Kidney capillary endothelial cell (primary cell): ENCODE measurements at regions not wholly inside any gene's neighbourhood (a gene's known extent, or its start where the extent isn't known, plus 50 kb on each side); places are given as distances from the start of the nearest gene placed in this dataset.
"Not testable (repeated sequence)": the region's sequence is repeated elsewhere in the genome, so short reads cannot be mapped to it uniquely, and the experiment has no call there.

Experiments
- DNase-seq: peaks from one replicate; pipeline ENCODE4 v3.0.0-alpha.2; 2018; ENCODE audit warnings: low spot score

GRCh38 chr9:42239445-42240260 is 56.2 kb downstream of the SPATA31A6 start:
- DNase-seq, result not testable (repeated sequence)

GRCh38 chr9:42240261-42240579 is 56.8 kb downstream of the SPATA31A6 start:
- peak; percentile 46 for DNase-seq

GRCh38 chr9:42243211-42243610 is 59.8 kb downstream of the SPATA31A6 start:
- DNase-seq, result not testable (repeated sequence)

- not testable (repeated sequence) for DNase-seq
These were observed 60.4 kb downstream of the SPATA31A6 start for GRCh38 chr9:42243822-42244221.

- DNase-seq, result not testable (repeated sequence)
These were observed 85.3 kb downstream of the SPATA31A6 start for GRCh38 chr9:42268729-42269128.

- DNase-seq, result not testable (repeated sequence)
These were observed 85.7 kb downstream of the SPATA31A6 start for GRCh38 chr9:42269171-42269570.

- DNase-seq, result not testable (repeated sequence)
These were observed 89.7 kb downstream of the SPATA31A6 start for GRCh38 chr9:42273191-42273590.

- DNase-seq, result no peak
These were observed 91.7 kb downstream of the SPATA31A6 start for GRCh38 chr9:42275141-42275540.

- not testable (repeated sequence) for DNase-seq
These were observed 99.2 kb downstream of the SPATA31A6 start for GRCh38 chr9:42282531-42283178.

- not testable (repeated sequence) for DNase-seq
These were observed 99.7 kb downstream of the SPATA31A6 start for GRCh38 chr9:42283179-42283543.

GRCh38 chr9:42286145-42286845 is 102.8 kb downstream of the SPATA31A6 start:
- DNase-seq, result not testable (repeated sequence)

- DNase-seq, result not testable (repeated sequence)
These were observed 104.8 kb downstream of the SPATA31A6 start for GRCh38 chr9:42288002-42288864.

GRCh38 chr9:42288865-42289229 is 105.4 kb downstream of the SPATA31A6 start:
- not testable (repeated sequence) for DNase-seq

- not testable (repeated sequence) for DNase-seq
These were observed 116.7 kb downstream of the SPATA31A6 start for GRCh38 chr9:42300124-42300523.

GRCh38 chr9:42306625-42307024 is 123.2 kb downstream of the SPATA31A6 start:
- DNase-seq, result not testable (repeated sequence)

GRCh38 chr9:42307449-42307848 is 124.0 kb downstream of the SPATA31A6 start:
- not testable (repeated sequence) for DNase-seq

GRCh38 chr9:42310972-42311371 is 127.5 kb downstream of the SPATA31A6 start:
- not testable (repeated sequence) for DNase-seq

GRCh38 chr9:42316026-42316425 is 132.6 kb downstream of the SPATA31A6 start:
- DNase-seq, result not testable (repeated sequence)

GRCh38 chr9:42317677-42318076 is 134.2 kb downstream of the SPATA31A6 start:
- DNase-seq, result not testable (repeated sequence)

GRCh38 chr9:42323084-42323809 is 139.8 kb downstream of the SPATA31A6 start:
- peak; percentile 74 for DNase-seq

GRCh38 chr9:42325142-42325541 is 141.7 kb downstream of the SPATA31A6 start:
- not testable (repeated sequence) for DNase-seq
